Ishikawa (cell line): ENCODE measurements at regions not wholly inside any gene's neighbourhood (a gene's known extent, or its start where the extent isn't known, plus 50 kb on each side); places are given as distances from the start of the nearest gene placed in this dataset.

Experiments
- CEBPB ChIP-seq: IDR thresholded peaks from 2 replicates; pipeline ENCODE4 v1.6.1; 2012
- EGR1 ChIP-seq: IDR thresholded peaks from 2 replicates; pipeline ENCODE4 v1.6.1; 2012
- EP300 ChIP-seq: IDR thresholded peaks from 2 replicates; pipeline ENCODE4 v1.6.1; 2012; ENCODE audit warnings: borderline replicate concordance
- FOXM1 ChIP-seq: IDR thresholded peaks from 2 replicates; pipeline ENCODE4 v1.6.1; 2012; ENCODE audit warnings: low read depth, borderline replicate concordance
- RAD21 ChIP-seq: IDR thresholded peaks from 2 replicates; pipeline ENCODE4 v1.6.1; 2012; ENCODE audit warnings: low read depth
- TAF1 ChIP-seq: IDR thresholded peaks from 2 replicates; pipeline ENCODE4 v1.6.1; 2012; ENCODE audit warnings: low read depth, mild to moderate bottlenecking
- TEAD4 ChIP-seq: IDR thresholded peaks from 2 replicates; pipeline ENCODE4 v1.6.1; 2012
- YY1 ChIP-seq: IDR thresholded peaks from 2 replicates; pipeline ENCODE4 v1.6.1; 2012; ENCODE audit warnings: low read depth
- TF ChIP-seq, protein P1 (sequence below): IDR thresholded peaks from 2 replicates; pipeline ENCODE4 v1.6.1; 2012
- TF ChIP-seq, protein P2 (sequence below): IDR thresholded peaks from 2 replicates; pipeline ENCODE4 v1.6.1; 2012
- TF ChIP-seq, protein P3 (sequence below): IDR thresholded peaks from 2 replicates; pipeline ENCODE4 v1.6.1; 2012; ENCODE audit warnings: low read depth, mild to moderate bottlenecking

DNA sequence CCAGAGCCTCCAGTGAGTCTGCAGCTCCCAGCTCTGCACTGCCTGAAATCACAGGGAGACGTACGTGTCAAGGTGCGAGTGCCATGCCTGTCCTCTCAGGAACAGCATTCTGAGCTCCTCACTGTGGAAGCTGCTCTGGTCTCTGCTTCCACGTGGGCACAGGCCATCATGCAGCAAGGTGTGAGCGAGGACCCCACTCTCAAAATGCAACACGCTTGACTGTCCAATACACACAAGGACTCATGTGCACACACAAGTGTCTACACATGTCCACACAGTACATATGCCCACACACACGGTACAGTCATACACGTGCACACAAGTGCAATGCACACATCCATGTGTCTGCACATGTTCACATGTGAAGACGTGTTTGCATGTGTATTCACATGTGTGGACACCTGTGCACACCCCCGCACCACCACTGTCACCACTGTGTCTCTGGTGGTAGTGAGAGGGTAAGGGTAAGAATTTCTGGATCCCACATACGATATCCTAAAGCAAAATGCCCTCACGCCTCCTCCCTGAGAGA, 260.5 kb downstream of the DLL1 start:
- TF ChIP-seq TAF1 (no peak), EP300 (no peak), YY1 (no peak), TEAD4 (no peak), RAD21 (no peak), CEBPB (no peak), EGR1 (no peak), FOXM1 (no peak)
- TF ChIP-seq, protein P1, sequence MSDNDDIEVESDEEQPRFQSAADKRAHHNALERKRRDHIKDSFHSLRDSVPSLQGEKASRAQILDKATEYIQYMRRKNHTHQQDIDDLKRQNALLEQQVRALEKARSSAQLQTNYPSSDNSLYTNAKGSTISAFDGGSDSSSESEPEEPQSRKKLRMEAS = no peak
- TF ChIP-seq, protein P2, sequence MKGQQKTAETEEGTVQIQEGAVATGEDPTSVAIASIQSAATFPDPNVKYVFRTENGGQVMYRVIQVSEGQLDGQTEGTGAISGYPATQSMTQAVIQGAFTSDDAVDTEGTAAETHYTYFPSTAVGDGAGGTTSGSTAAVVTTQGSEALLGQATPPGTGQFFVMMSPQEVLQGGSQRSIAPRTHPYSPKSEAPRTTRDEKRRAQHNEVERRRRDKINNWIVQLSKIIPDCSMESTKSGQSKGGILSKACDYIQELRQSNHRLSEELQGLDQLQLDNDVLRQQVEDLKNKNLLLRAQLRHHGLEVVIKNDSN = no peak
- TF ChIP-seq, protein P3, sequence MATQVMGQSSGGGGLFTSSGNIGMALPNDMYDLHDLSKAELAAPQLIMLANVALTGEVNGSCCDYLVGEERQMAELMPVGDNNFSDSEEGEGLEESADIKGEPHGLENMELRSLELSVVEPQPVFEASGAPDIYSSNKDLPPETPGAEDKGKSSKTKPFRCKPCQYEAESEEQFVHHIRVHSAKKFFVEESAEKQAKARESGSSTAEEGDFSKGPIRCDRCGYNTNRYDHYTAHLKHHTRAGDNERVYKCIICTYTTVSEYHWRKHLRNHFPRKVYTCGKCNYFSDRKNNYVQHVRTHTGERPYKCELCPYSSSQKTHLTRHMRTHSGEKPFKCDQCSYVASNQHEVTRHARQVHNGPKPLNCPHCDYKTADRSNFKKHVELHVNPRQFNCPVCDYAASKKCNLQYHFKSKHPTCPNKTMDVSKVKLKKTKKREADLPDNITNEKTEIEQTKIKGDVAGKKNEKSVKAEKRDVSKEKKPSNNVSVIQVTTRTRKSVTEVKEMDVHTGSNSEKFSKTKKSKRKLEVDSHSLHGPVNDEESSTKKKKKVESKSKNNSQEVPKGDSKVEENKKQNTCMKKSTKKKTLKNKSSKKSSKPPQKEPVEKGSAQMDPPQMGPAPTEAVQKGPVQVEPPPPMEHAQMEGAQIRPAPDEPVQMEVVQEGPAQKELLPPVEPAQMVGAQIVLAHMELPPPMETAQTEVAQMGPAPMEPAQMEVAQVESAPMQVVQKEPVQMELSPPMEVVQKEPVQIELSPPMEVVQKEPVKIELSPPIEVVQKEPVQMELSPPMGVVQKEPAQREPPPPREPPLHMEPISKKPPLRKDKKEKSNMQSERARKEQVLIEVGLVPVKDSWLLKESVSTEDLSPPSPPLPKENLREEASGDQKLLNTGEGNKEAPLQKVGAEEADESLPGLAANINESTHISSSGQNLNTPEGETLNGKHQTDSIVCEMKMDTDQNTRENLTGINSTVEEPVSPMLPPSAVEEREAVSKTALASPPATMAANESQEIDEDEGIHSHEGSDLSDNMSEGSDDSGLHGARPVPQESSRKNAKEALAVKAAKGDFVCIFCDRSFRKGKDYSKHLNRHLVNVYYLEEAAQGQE = no peak
